Stimulated activated naive CD8-positive, alpha-beta T cell treated with anti-CD3 and anti-CD28 coated beads, Interleukin-15, amount 100 ng/mL, for 72 hours (primary cell): ENCODE measurements at regions not wholly inside any gene's neighbourhood (a gene's known extent, or its start where the extent isn't known, plus 50 kb on each side); places are given as distances from the start of the nearest gene placed in this dataset.

Source experiments
- ATAC-seq: fragments of 150-1000 bp; cut with Tn5 transposase; 2 replicates; pipeline ENCODE4 v1.10.0; 2021; ENCODE audit warnings: mild to moderate bottlenecking, moderate library complexity
- DNase-seq, 2 donors: peaks; one replicate each; pipeline ENCODE4 v3.0.0; 2021 to 2022
- H3K27ac Mint-ChIP-seq, 2 donors: one replicate each; pipeline ENCODE4 v1.8.0; 2022; ENCODE audit warnings: mild to moderate bottlenecking in 2 of 2, mixed read lengths in 2 of 2, moderate library complexity in 2 of 2
- H3K27me3 Mint-ChIP-seq: one replicate; pipeline ENCODE4 v1.8.0; 2022; ENCODE audit warnings: mixed read lengths
- H3K4me1 Mint-ChIP-seq: one replicate; pipeline ENCODE4 v1.8.0; 2022; ENCODE audit warnings: mild to moderate bottlenecking, mixed read lengths
- H3K4me3 Mint-ChIP-seq, 2 donors: one replicate each; pipeline ENCODE4 v1.8.0; 2022; ENCODE audit warnings: mild to moderate bottlenecking in 2 of 2, mixed read lengths in 2 of 2, moderate library complexity in 1 of 2
- H3K9me3 Mint-ChIP-seq, 2 donors: one replicate each; pipeline ENCODE4 v1.8.0; 2022; ENCODE audit warnings: mixed read lengths in 2 of 2

GRCh38 chr2:118529908-118530599 lies 317.4 kb downstream of the EN1 start:
- no peak overlapping the region for H3K4me3 Mint-ChIP-seq
- H3K4me1 Mint-ChIP-seq: peaks cover 7% of the 10 kb centered on the region
- DNase-seq (no peak), ATAC-seq (no peak)
- H3K27ac Mint-ChIP-seq: no peak overlapping the region
- no peaks in the 10 kb centered on the region for H3K9me3 Mint-ChIP-seq
- peaks cover 16% of the 10 kb centered on the region for H3K27me3 Mint-ChIP-seq

DNA sequence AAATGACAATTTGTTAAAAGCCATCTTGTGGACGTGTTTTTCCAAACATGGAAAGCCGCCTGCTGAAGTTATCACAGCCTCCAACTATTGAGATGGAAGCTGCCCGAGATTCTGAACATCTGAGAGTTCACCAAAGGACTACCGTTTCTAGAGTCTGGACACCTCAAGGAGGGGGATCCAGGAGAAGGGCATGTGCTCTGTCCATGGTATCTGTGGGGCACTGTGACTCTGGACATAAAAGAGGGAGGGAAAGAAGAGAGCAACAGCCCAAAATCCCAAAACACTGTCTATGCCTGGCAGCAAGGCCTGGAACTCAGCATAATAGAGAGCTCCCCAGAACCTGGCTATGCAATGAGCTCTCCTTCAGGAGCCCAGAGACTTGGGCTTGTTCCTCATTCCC lies 319.9 kb downstream of the EN1 start:
- H3K27ac Mint-ChIP-seq: no peak overlapping the region
- peaks cover 0 to 1% of the 10 kb centered on the region in 2 donors for H3K9me3 Mint-ChIP-seq
- ATAC-seq (no peak), DNase-seq (no peak)
- peaks cover 9% of the 10 kb centered on the region for H3K27me3 Mint-ChIP-seq
- H3K4me1 Mint-ChIP-seq: peaks cover 7% of the 10 kb centered on the region
- H3K4me3 Mint-ChIP-seq: no peak overlapping the region

- DNase-seq: no peak
- peaks cover 9 to 20% of the 10 kb centered on the region in 2 donors for H3K9me3 Mint-ChIP-seq
- no peak overlapping the region for H3K4me3 Mint-ChIP-seq
- ATAC-seq: no peak
- H3K27ac Mint-ChIP-seq: no peak overlapping the region
- H3K27me3 Mint-ChIP-seq: peaks cover 9% of the 10 kb centered on the region
- peaks cover 7% of the 10 kb centered on the region for H3K4me1 Mint-ChIP-seq
Observed at GRCh38 chr2:118525346-118525745, 322.1 kb downstream of the EN1 start.

GRCh38 chr2:118524911-118525310 lies 322.5 kb downstream of the EN1 start:
- no peak for DNase-seq
- no peak for ATAC-seq
- Mint-ChIP-seq H3K4me1 (peaks cover 4% of the 10 kb centered on the region), H3K27ac (no peak overlapping the region), H3K4me3 (no peak overlapping the region), H3K27me3 (peaks cover 4% of the 10 kb centered on the region), H3K9me3 (peaks cover 9 to 24% of the 10 kb centered on the region in 2 donors)

DNA sequence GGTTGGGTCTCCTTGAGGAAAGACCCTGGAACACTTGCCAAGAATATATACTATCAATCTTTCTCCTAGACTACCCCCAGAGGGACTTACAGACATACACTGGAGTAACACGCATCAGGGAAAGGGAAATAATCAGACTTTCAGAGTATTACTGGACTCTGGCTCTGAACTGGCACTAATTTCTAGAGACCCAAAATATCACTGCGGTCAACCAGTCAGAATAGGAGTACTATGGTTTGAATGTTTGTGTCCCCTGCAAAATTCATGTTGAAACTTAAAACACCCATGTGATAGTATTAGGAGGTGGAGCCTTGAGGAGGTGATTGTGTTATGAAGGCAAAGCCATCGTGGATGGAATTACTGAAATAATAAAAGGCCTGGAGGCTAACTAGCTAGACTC lies 323.7 kb downstream of the EN1 start:
- H3K4me3 Mint-ChIP-seq: no peak overlapping the region
- ATAC-seq (no peak), DNase-seq (no peak)
- H3K27ac Mint-ChIP-seq: no peak overlapping the region
- no peaks in the 10 kb centered on the region for H3K27me3 Mint-ChIP-seq
- peaks cover 9 to 24% of the 10 kb centered on the region in 2 donors for H3K9me3 Mint-ChIP-seq
- no peaks in the 10 kb centered on the region for H3K4me1 Mint-ChIP-seq

DNA sequence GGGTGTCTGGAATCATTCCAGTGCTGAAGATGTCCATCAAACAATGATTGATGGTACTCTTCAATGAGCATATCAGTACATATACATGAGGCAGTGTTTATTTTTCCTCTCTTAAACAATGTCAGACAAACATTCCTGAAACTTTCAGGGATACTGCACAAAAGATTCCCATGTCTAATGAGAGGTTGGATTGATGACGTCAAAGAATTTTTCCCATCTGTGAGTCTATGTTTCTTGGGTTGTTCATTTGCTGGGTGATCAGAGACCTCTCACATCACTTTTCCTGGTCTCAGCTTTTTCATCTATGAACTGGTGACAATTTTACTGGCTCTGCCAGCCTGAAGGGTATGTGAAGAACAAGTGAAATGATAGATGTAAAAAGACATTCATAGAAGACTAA lies 325.5 kb downstream of the EN1 start:
- Mint-ChIP-seq H3K27ac (no peak overlapping the region), H3K27me3 (no peaks in the 10 kb centered on the region), H3K4me1 (no peaks in the 10 kb centered on the region), H3K4me3 (no peak overlapping the region), H3K9me3 (peaks cover 9 to 24% of the 10 kb centered on the region in 2 donors)
- DNase-seq: no peak
- ATAC-seq: no peak

- ATAC-seq: no peak
- H3K27me3 Mint-ChIP-seq: no peaks in the 10 kb centered on the region
- H3K9me3 Mint-ChIP-seq: peaks cover 9 to 24% of the 10 kb centered on the region in 2 donors
- no peak overlapping the region for H3K27ac Mint-ChIP-seq
- no peaks in the 10 kb centered on the region for H3K4me1 Mint-ChIP-seq
- no peak for DNase-seq
- no peak overlapping the region for H3K4me3 Mint-ChIP-seq
Observed at GRCh38 chr2:118521272-118521671, 326.2 kb downstream of the EN1 start.

- Mint-ChIP-seq H3K4me1 (no peaks in the 10 kb centered on the region), H3K9me3 (peaks cover 9 to 24% of the 10 kb centered on the region in 2 donors), H3K27me3 (no peaks in the 10 kb centered on the region), H3K27ac (no peak overlapping the region), H3K4me3 (no peak overlapping the region)
- ATAC-seq: no peak
- no peak for DNase-seq
Observed at GRCh38 chr2:118520246-118520645, 327.2 kb downstream of the EN1 start.

GRCh38 chr2:118519511-118519910 lies 327.9 kb downstream of the EN1 start:
- peaks cover 9 to 27% of the 10 kb centered on the region in 2 donors for H3K9me3 Mint-ChIP-seq
- H3K4me1 Mint-ChIP-seq: no peaks in the 10 kb centered on the region
- DNase-seq (no peak), ATAC-seq (no peak)
- no peaks in the 10 kb centered on the region for H3K27me3 Mint-ChIP-seq
- no peak overlapping the region for H3K27ac Mint-ChIP-seq
- H3K4me3 Mint-ChIP-seq: no peak overlapping the region

DNA sequence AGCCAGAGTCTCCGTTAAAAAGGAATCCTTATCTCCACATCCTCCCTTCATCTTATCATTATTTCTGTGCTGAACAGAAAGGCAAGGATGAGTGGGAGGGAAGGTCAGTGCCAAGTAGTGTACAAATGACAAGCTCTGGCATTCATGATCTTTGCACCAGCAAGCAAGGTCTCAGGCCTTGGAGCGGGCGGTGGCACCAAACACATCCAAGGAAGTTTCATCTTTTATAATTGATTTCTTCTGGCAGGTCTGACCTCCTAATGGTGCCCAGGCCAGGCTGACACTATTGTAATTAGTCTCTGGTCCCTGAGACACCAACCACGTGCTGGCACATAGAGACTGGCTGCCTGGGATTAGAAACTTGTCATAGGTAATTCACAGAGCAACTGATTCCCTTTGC lies 336.6 kb downstream of the EN1 start:
- no peak for DNase-seq
- Mint-ChIP-seq H3K4me3 (no peak overlapping the region), H3K9me3 (peaks cover 0 to 8% of the 10 kb centered on the region in 2 donors), H3K4me1 (no peaks in the 10 kb centered on the region), H3K27ac (no peak overlapping the region), H3K27me3 (peaks cover 11% of the 10 kb centered on the region)
- no peak for ATAC-seq

- peaks cover 0 to 4% of the 10 kb centered on the region in 2 donors for H3K9me3 Mint-ChIP-seq
- H3K4me1 Mint-ChIP-seq: no peaks in the 10 kb centered on the region
- ATAC-seq: no peak
- no peak overlapping the region for H3K4me3 Mint-ChIP-seq
- no peak for DNase-seq
- H3K27ac Mint-ChIP-seq: no peak overlapping the region
- peaks cover 14% of the 10 kb centered on the region for H3K27me3 Mint-ChIP-seq
Observed at GRCh38 chr2:118509319-118510004, 338.0 kb downstream of the EN1 start.

DNA sequence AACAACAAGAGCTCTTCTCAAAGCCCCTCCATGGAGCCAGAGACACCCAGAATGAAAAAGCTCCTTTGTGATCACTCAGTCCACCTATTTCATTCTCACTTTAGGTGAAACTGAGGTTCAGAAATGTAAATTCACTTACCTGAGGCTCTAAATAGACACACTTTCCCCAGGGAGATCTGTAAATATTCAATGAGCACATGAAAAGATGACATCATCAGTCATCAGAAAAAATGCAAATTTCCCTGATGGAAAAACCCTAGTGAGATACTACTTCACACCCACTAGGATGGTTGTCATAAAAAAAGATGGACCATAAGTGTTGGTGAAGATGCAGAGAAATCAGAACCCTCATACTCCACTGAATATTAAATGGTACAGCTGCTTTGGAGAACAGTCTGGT lies 339.2 kb downstream of the EN1 start:
- ATAC-seq: no peak
- no peak for DNase-seq
- Mint-ChIP-seq H3K27ac (no peak overlapping the region), H3K4me1 (no peaks in the 10 kb centered on the region), H3K4me3 (no peak overlapping the region), H3K27me3 (peaks cover 14% of the 10 kb centered on the region), H3K9me3 (no peaks in the 10 kb centered on the region)

DNA sequence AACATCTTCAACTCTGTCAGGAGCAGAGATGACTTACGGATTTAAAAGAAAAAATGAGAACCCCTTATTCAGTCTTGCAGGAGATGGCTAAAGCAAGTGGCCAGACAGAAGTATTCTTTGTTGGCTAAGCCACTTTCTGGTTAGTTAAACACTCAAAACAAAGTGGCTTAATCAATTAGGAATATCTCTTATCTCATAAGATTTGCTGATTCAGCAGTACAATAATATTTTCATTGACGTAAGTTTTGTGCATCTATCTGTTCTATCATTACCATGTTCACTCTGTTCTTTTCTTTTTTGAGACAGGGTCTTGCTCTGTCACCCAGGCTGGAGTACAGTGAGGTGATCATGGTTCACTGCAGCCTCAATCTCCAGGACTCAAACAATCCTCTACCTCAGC lies 342.0 kb downstream of the EN1 start:
- ATAC-seq (no peak), DNase-seq (no peak)
- peaks cover 0 to 6% of the 10 kb centered on the region in 2 donors for H3K9me3 Mint-ChIP-seq
- peaks cover 27% of the 10 kb centered on the region for H3K27me3 Mint-ChIP-seq
- H3K27ac Mint-ChIP-seq: no peak overlapping the region
- H3K4me3 Mint-ChIP-seq: no peak overlapping the region
- H3K4me1 Mint-ChIP-seq: no peaks in the 10 kb centered on the region

DNA sequence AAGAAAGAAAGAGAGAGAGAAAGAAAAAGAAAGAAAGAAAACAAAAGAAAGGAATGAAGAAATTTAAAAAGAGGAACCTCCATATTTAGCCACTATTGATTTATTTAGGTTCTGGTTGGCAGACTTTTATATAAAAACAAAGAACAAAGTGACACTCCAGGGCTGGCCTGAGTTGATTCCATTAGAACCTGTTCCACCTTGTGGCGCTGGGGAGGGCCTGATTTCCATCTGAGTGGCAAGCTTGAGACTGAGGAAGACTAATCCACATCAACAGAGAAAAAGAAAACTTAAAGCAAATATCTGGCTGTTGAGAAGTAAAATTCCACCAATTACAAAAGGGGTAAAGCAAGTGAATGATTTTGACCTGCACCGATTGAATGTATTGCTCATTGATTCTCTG lies 345.3 kb downstream of the EN1 start:
- Mint-ChIP-seq H3K27me3 (peaks cover 40% of the 10 kb centered on the region), H3K4me3 (no peak overlapping the region), H3K4me1 (no peaks in the 10 kb centered on the region), H3K27ac (no peak overlapping the region), H3K9me3 (peaks cover 0 to 6% of the 10 kb centered on the region in 2 donors)
- ATAC-seq (no peak), DNase-seq (no peak)

DNA sequence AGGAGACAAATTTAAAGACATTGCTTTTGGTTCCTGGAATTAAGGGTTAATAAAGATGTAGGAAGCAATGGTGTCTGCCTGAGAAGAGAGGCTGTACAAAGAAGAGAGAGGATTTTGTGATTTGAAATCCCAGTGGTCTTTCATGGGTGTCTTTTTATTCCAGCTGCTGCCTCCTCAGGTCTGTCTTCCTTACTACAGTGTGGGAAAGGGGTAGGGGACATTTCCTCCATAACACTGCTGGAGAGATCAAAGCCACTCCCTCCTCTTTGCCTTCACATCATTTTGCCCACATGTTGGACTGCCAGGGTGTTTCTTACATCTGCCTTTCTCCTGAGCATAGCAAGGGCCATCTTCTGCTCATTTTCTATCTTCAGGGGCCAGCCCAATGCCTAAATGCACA lies 348.5 kb downstream of the EN1 start:
- Mint-ChIP-seq H3K27ac (no peak overlapping the region), H3K27me3 (peaks cover 33% of the 10 kb centered on the region), H3K9me3 (peaks cover 0 to 6% of the 10 kb centered on the region in 2 donors), H3K4me3 (no peak overlapping the region), H3K4me1 (no peaks in the 10 kb centered on the region)
- ATAC-seq (no peak), DNase-seq (no peak)

DNA sequence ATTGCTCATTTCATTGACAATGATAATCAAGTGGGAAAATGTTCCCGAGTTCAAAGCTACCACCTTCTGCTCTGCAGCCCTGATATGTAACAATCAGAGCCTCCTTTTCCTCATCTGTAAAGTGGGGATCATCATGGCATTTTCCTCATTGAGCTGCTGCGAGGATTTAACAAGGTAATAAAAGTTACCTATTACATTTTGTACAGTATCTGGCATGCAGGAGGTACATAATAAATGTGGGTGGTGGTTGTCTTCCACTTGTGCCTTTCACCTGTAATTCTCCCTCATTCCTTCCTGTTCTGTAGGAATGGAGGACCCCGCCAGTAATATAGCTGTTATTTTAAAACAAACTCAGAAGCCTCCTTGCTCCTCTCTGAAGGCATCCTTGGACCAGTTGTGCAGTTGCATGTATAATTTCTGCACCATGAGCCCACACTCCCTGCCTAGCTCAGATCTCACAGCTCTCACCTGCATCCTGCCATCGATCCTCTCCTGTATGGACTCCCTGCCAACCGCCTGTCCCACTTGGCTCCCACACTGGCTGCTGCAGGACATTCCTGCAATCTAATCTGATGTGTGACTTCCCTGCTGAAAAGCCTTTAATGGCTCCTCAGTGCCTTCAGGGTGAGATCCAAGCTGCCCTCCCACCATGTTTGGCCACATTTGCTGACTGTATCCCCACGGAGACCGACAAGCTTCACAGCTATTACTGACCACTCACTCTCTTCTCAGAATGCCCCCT lies 350.4 kb downstream of the EN1 start:
- DNase-seq: no peak
- Mint-ChIP-seq H3K27me3 (peaks cover 33% of the 10 kb centered on the region), H3K4me3 (no peak overlapping the region), H3K27ac (no peak overlapping the region), H3K4me1 (no peaks in the 10 kb centered on the region), H3K9me3 (peaks cover 3 to 10% of the 10 kb centered on the region in 2 donors)
- no peak for ATAC-seq
